Activated CD8-positive, alpha-beta T cell treated with anti-CD3 and anti-CD28 coated beads for 36 hours (primary cell): ENCODE measurements at regions not wholly inside any gene's neighbourhood (a gene's known extent, or its start where the extent isn't known, plus 50 kb on each side); places are given as distances from the start of the nearest gene placed in this dataset.

Experiments used
- ATAC-seq: fragments of 200-7000 bp; cut with Tn5 transposase; one replicate; pipeline ENCODE4 v1.10.0; 2021; ENCODE audit warnings: mild to moderate bottlenecking, moderate library complexity
- CTCF ChIA-PET: fragments of 350-600 bp; sonication (Branson Sonifier 250); formaldehyde crosslinking; loops from one replicate; lab custom pipeline; 2021; ENCODE audit warnings: antibody characterized with exemption; lab: Charles Lee
- POLR2A ChIA-PET: fragments of 350-600 bp; sonication (Branson Sonifier 250); formaldehyde crosslinking; loops from one replicate; lab custom pipeline; 2021; ENCODE audit warnings: antibody characterized with exemption; lab: Charles Lee
- DNase-seq: peaks from one replicate; pipeline ENCODE4 v3.0.0-alpha.2; 2020
- H3K27ac Mint-ChIP-seq: one replicate; pipeline ENCODE4 v1.8.0; 2021; ENCODE audit warnings: mild to moderate bottlenecking, mixed read lengths
- H3K27me3 Mint-ChIP-seq: one replicate; pipeline ENCODE4 v1.8.0; 2021; ENCODE audit warnings: mixed read lengths
- H3K36me3 Mint-ChIP-seq: one replicate; pipeline ENCODE4 v1.8.0; 2021; ENCODE audit warnings: low read depth, mixed read lengths
- H3K4me1 Mint-ChIP-seq: one replicate; pipeline ENCODE4 v1.8.0; 2021; ENCODE audit warnings: low read depth, mixed read lengths
- H3K4me3 Mint-ChIP-seq: one replicate; pipeline ENCODE4 v1.8.0; 2021; ENCODE audit warnings: mild to moderate bottlenecking, moderate library complexity, mixed read lengths
- H3K9me3 Mint-ChIP-seq: one replicate; pipeline ENCODE4 v1.8.0; 2021; ENCODE audit warnings: mixed read lengths
- CTCF ChIP-seq: fragments of 200-600 bp; IDR thresholded peaks from one replicate; pipeline ENCODE4 v1.8.0; 2022; ENCODE audit warnings: antibody characterized with exemption, mild to moderate bottlenecking
- intact Hi-C: fragments of 100-400 bp; cut with micrococcal nuclease; formaldehyde crosslinking; loops from one replicate; pipeline ENCODE4 v1.10.0; 2022

GRCh38 chr14:53524391-53524790, 371.3 kb upstream of the DDHD1 start:
- POLR2A ChIA-PET, result no interaction called here
- CTCF ChIA-PET, result interaction anchor here (1.1 kb wide), 1 partner anchor 16 kb away, joined by 3 read pairs; no protein-coding TSS in a partner anchor
- Mint-ChIP-seq H3K4me3 (no peak overlapping the region), H3K27me3 (no peaks in the 10 kb centered on the region), H3K27ac (no peak overlapping the region), H3K4me1 (no peaks in the 10 kb centered on the region), H3K9me3 (no peaks in the 10 kb centered on the region), H3K36me3 (no peaks in the 10 kb centered on the region)
- intact Hi-C loops, result no loop called here
- TF ChIP-seq CTCF, result no peak
- DNase-seq, result no peak
- no peak for ATAC-seq

DNA sequence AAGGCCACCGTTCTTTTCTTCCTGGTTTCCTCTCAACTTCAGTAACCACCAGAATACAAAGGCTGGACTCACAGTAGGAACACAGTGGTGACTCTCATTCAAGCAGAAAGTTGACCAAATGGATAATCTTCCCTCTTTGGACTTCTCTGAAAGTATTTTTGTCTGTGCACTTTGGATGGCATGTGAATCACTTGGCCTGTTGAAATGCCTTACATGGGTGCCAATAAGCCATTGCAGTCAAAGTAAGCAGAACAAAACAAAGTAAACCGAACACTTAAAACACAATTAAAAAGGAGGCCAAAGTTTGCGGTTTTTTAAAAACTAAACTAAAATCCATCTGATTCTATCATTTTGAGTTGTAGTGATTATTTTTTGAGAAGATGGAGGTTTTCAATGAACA, 370.1 kb upstream of the DDHD1 start:
- Mint-ChIP-seq H3K9me3 (no peaks in the 10 kb centered on the region), H3K27me3 (no peaks in the 10 kb centered on the region)

DNA sequence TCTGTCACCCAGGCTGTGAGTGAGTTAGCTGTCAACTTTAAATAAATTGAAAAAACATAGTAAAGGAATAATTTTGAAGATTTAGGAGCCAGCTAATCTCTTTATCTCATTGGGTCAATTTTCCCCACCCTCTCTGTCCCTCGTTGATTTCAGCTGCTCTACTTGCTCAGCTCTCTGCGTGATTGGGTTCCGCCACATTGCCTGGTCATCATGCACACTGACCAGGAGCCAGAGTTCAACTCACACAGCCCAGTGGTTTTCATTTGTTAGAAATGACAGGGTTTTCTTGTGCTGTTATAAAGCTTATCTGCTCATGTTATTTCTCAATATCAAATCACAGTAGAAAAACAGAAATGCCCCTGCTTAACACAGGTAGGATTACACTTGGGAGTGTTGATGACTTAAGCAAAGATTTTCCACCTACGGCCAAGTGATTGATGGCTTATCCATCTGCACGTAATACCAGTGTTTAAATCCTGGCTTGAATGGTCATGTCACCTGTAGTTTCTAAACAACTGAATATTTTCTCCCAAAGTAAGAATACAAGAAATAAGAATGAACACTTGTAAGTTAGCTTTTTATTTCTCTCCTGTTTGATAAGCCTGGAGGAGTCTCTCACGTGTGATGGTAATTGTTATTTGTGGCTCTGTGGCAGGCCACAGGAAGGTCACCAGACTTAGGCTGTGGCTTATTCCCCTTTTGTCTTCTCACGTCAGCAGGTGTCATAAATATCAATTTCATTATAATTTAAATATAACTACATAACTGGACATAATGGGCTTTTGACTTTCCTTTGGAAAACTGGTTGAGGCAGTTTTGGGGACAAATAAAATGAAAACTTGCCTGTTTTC, 367.2 kb upstream of the DDHD1 start:
- no peak for TF ChIP-seq CTCF
- no peaks in the 10 kb centered on the region for H3K27me3 Mint-ChIP-seq
- intact Hi-C loops, result no loop called here
- H3K9me3 Mint-ChIP-seq, result no peaks in the 10 kb centered on the region
- ATAC-seq (no peak), DNase-seq (no peak)
- no peak overlapping the region for H3K27ac Mint-ChIP-seq
- no peaks in the 10 kb centered on the region for H3K4me1 Mint-ChIP-seq
- H3K4me3 Mint-ChIP-seq, result no peak overlapping the region
- POLR2A ChIA-PET, result no interaction called here
- H3K36me3 Mint-ChIP-seq, result no peaks in the 10 kb centered on the region
- CTCF ChIA-PET, result no interaction called here

More for the DNA sequence above, 370.1 kb upstream of the DDHD1 start:
- DNase-seq, result no peak
- intact Hi-C loops, result no loop called here
- ATAC-seq, result no peak
- Mint-ChIP-seq H3K36me3 (no peaks in the 10 kb centered on the region), H3K4me3 (no peak overlapping the region), H3K27ac (no peak overlapping the region), H3K4me1 (no peaks in the 10 kb centered on the region)
- ChIA-PET CTCF (no interaction called here), POLR2A (no interaction called here)
- no peak for TF ChIP-seq CTCF

DNA sequence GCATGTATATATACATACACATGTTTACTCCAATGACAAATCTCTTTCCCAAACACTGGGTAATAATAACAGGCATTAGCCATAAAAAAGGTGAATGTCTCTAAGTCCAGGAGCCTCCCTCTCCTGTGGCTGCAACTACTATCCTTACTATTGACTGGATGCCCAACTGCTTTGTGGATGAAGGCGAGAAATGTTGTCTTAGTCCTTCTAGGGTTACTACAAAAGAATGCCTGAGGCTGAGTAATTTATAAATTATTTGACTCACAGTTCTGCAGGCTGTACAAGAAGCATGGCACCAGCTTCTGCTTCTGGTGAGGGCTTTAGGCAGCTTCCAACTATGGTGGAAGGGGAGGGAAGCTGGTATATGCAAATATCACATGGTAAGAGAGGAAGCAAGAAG, 366.0 kb upstream of the DDHD1 start:
- POLR2A ChIA-PET, result no interaction called here
- no peaks in the 10 kb centered on the region for H3K9me3 Mint-ChIP-seq
- no peaks in the 10 kb centered on the region for H3K4me1 Mint-ChIP-seq
- TF ChIP-seq CTCF, result no peak
- no peak for ATAC-seq
- CTCF ChIA-PET, result no interaction called here
- H3K36me3 Mint-ChIP-seq, result no peaks in the 10 kb centered on the region
- H3K27ac Mint-ChIP-seq, result no peak overlapping the region
- DNase-seq, result no peak
- no peaks in the 10 kb centered on the region for H3K27me3 Mint-ChIP-seq
- no peak overlapping the region for H3K4me3 Mint-ChIP-seq
- intact Hi-C loops, result no loop called here

DNA sequence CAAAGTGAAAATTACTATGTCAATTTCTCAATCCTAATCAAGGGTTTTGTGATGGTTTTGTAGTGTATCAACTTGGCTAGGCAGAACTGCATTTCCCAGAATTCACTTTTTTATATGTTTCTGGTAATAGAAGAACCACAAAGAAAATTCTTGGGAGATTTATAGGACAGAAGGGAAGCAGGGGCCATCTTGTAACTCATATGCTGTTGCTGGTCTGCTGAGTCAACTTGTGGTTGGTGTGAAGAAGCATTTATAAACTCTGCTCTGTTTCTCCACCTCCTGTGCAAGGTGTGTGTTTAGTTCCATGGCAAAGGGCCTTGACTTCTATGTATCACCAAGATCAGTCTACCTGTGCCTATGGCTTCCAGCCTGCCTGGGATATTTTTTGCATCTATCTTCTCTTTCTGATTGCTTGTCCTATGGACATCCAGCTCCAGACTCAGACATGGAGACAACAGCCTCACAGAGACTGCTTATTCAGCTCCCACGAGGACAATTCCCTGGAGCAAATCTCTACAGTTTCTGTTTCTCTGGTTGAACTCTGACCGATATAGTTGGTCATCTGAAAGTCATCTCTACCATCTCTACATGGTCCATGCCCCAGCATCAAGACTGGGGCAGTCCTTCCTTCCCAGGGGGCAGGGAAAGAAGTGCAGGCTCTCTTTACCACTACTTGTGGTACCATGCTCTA, 364.3 kb upstream of the DDHD1 start:
- ChIA-PET CTCF (no interaction called here), POLR2A (no interaction called here)
- H3K9me3 Mint-ChIP-seq, result no peaks in the 10 kb centered on the region
- no peaks in the 10 kb centered on the region for H3K4me1 Mint-ChIP-seq
- H3K4me3 Mint-ChIP-seq, result no peak overlapping the region
- H3K27me3 Mint-ChIP-seq, result no peaks in the 10 kb centered on the region
- DNase-seq (no peak), ATAC-seq (no peak)
- H3K27ac Mint-ChIP-seq, result no peak overlapping the region
- intact Hi-C loops, result no loop called here
- no peak for TF ChIP-seq CTCF
- H3K36me3 Mint-ChIP-seq, result no peaks in the 10 kb centered on the region
